Neural cell (in vitro differentiated cells): ENCODE measurements at regions not wholly inside any gene's neighbourhood (a gene's known extent, or its start where the extent isn't known, plus 50 kb on each side); places are given as distances from the start of the nearest gene placed in this dataset.

Experiments used
- H2AFZ ChIP-seq: fragments of 200-600, 300-800 bp; sonication (generic), shearing (Covaris generic); 2 replicates; pipeline ENCODE4 v1.6.0; 2014; ENCODE audit warnings: low read depth, mild to moderate bottlenecking, antibody characterized with exemption, low read length, moderate library complexity
- H3F3A ChIP-seq: fragments of 200-600 bp; shearing (Covaris generic); 2 replicates; pipeline ENCODE4 v1.6.1; 2016; ENCODE audit warnings: mild to moderate bottlenecking, moderate library complexity, mixed read lengths, antibody characterized with exemption, low read length; ENCODE audit not compliant: insufficient read depth, poor library complexity, severe bottlenecking
- H3K27ac ChIP-seq: fragments of 200-600, 300-800 bp; sonication (generic), shearing (Covaris generic); 2 replicates; pipeline ENCODE4 v1.5.1; 2014; ENCODE audit warnings: mild to moderate bottlenecking, low read length, moderate library complexity
- H3K27me3 ChIP-seq: fragments of 300-800, 200-600 bp; sonication (generic), shearing (Covaris generic); 2 replicates; pipeline ENCODE4 v1.6.0; 2014; ENCODE audit warnings: mild to moderate bottlenecking, low read depth, low read length, moderate library complexity; ENCODE audit not compliant: insufficient read depth
- H3K36me3 ChIP-seq: fragments of 300-800, 200-600 bp; sonication (generic), shearing (Covaris generic); 2 replicates; pipeline ENCODE4 v1.5.1; 2014; ENCODE audit warnings: mild to moderate bottlenecking, antibody characterized with exemption, low read length, moderate library complexity; ENCODE audit not compliant: insufficient read depth
- H3K4me2 ChIP-seq: fragments of 300-800, 200-600 bp; sonication (generic), shearing (Covaris generic); 2 replicates; pipeline ENCODE4 v1.6.0; 2014; ENCODE audit warnings: mild to moderate bottlenecking, low read length
- H3K4me3 ChIP-seq: fragments of 300-800, 200-600 bp; sonication (generic), shearing (Covaris generic); 2 replicates; pipeline ENCODE4 v1.5.1; 2014; ENCODE audit warnings: mild to moderate bottlenecking, low read length, moderate library complexity
- H3K79me2 ChIP-seq: fragments of 200-600 bp; shearing (Covaris generic); replicated peaks from 2 replicates; pipeline ENCODE4 v1.6.0; 2014; ENCODE audit warnings: mild to moderate bottlenecking, low read length, moderate library complexity; ENCODE audit not compliant: insufficient read depth
- H3K9ac ChIP-seq: fragments of 300-800, 200-600 bp; sonication (generic), shearing (Covaris generic); 2 replicates; pipeline ENCODE4 v1.6.1; 2016; ENCODE audit warnings: mild to moderate bottlenecking, low read length, mixed read lengths
- H3K9me2 ChIP-seq: fragments of 200-600 bp; shearing (Covaris generic); 2 replicates; pipeline ENCODE4 v1.6.1; 2016; ENCODE audit warnings: mild to moderate bottlenecking, low read length, mixed read lengths; ENCODE audit not compliant: insufficient read depth
- H3K9me3 ChIP-seq: fragments of 200-600, 300-800 bp; sonication (generic), shearing (Covaris generic); 2 replicates; pipeline ENCODE4 v1.6.1; 2016; ENCODE audit warnings: mild to moderate bottlenecking, mixed run types, low read length, moderate library complexity, mixed read lengths
- H4K20me1 ChIP-seq: fragments of 200-600 bp; shearing (Covaris generic); 2 replicates; pipeline ENCODE4 v1.6.1; 2016; ENCODE audit warnings: mild to moderate bottlenecking, mixed run types; ENCODE audit not compliant: insufficient read depth
- EP300 ChIP-seq: fragments of 450-650 bp; conservative IDR thresholded peaks from 2 replicates; pipeline ENCODE4 v1.6.1; 2014; ENCODE audit warnings: antibody characterized with exemption, mild to moderate bottlenecking, moderate library complexity; ENCODE audit not compliant: poor library complexity, severe bottlenecking
- EZH2 ChIP-seq: fragments of 200-600, 300-800 bp; shearing (Covaris generic), sonication (generic); IDR thresholded peaks from 2 replicates; pipeline ENCODE4 v1.6.1; 2014; ENCODE audit warnings: antibody characterized with exemption, low read length, borderline replicate concordance, mild to moderate bottlenecking; ENCODE audit not compliant: insufficient read depth, poor library complexity, severe bottlenecking
- MXI1 ChIP-seq: fragments of 450-650 bp; conservative IDR thresholded peaks from 2 replicates; pipeline ENCODE4 v1.6.1; 2014; ENCODE audit warnings: antibody characterized with exemption, mild to moderate bottlenecking; ENCODE audit not compliant: poor library complexity, severe bottlenecking
- POLR2AphosphoS5 ChIP-seq: IDR thresholded peaks from 2 replicates; pipeline ENCODE4 v1.6.1; 2012
- RAD21 ChIP-seq: fragments of 450-650 bp; conservative IDR thresholded peaks from 2 replicates; pipeline ENCODE4 v1.6.1; 2014; ENCODE audit warnings: antibody characterized with exemption, mild to moderate bottlenecking, moderate library complexity
- REST ChIP-seq: IDR thresholded peaks from 2 replicates; pipeline ENCODE4 v1.6.1; 2012; ENCODE audit warnings: borderline replicate concordance
- SMC3 ChIP-seq: fragments of 450-650 bp; conservative IDR thresholded peaks from 2 replicates; pipeline ENCODE4 v1.6.1; 2014; ENCODE audit warnings: antibody characterized with exemption, mild to moderate bottlenecking, moderate library complexity; ENCODE audit not compliant: poor library complexity
- TAF1 ChIP-seq: IDR thresholded peaks from 2 replicates; pipeline ENCODE4 v1.6.1; 2012; ENCODE audit warnings: low read depth
- TF ChIP-seq, protein P1 (sequence below): fragments of 450-650 bp; IDR thresholded peaks from 2 replicates; pipeline ENCODE4 v1.5.1; 2014; ENCODE audit warnings: antibody characterized with exemption, mild to moderate bottlenecking, moderate library complexity; ENCODE audit not compliant: poor library complexity, severe bottlenecking

- TF ChIP-seq, protein P1, sequence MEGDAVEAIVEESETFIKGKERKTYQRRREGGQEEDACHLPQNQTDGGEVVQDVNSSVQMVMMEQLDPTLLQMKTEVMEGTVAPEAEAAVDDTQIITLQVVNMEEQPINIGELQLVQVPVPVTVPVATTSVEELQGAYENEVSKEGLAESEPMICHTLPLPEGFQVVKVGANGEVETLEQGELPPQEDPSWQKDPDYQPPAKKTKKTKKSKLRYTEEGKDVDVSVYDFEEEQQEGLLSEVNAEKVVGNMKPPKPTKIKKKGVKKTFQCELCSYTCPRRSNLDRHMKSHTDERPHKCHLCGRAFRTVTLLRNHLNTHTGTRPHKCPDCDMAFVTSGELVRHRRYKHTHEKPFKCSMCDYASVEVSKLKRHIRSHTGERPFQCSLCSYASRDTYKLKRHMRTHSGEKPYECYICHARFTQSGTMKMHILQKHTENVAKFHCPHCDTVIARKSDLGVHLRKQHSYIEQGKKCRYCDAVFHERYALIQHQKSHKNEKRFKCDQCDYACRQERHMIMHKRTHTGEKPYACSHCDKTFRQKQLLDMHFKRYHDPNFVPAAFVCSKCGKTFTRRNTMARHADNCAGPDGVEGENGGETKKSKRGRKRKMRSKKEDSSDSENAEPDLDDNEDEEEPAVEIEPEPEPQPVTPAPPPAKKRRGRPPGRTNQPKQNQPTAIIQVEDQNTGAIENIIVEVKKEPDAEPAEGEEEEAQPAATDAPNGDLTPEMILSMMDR, result no peak
Measured at GRCh38 chr14:35992816-35993683, 166.9 kb downstream of the BRMS1L start (continued).

- H2AFZ ChIP-seq, result no peak overlapping the region
- H3K36me3 ChIP-seq, result no peaks in the 10 kb centered on the region
- no peaks in the 10 kb centered on the region for H3K9me2 ChIP-seq
- no peak overlapping the region for H3K4me3 ChIP-seq
- TF ChIP-seq MXI1 (no peak), POLR2AphosphoS5 (no peak), REST (no peak), RAD21 (no peak), TAF1 (no peak), EZH2 (no peak), SMC3 (no peak), EP300 (no peak)
- TF ChIP-seq, protein P1, result no peak
- H3K27me3 ChIP-seq, result no peaks in the 10 kb centered on the region
- H4K20me1 ChIP-seq, result no peaks in the 10 kb centered on the region
- H3K9me3 ChIP-seq, result no peaks in the 10 kb centered on the region
- H3F3A ChIP-seq, result no peaks in the 10 kb centered on the region
- H3K9ac ChIP-seq, result no peak overlapping the region
- H3K79me2 ChIP-seq, result no peaks in the 10 kb centered on the region
- no peak overlapping the region for H3K4me2 ChIP-seq
- H3K27ac ChIP-seq, result no peak overlapping the region
Measured at GRCh38 chr14:35991356-35991755, 165.2 kb downstream of the BRMS1L start.
